ENCODE measurements at regions not wholly inside any gene's neighbourhood (a gene's known extent, or its start where the extent isn't known, plus 50 kb on each side); places are given as distances from the start of the nearest gene placed in this dataset.

DNA sequence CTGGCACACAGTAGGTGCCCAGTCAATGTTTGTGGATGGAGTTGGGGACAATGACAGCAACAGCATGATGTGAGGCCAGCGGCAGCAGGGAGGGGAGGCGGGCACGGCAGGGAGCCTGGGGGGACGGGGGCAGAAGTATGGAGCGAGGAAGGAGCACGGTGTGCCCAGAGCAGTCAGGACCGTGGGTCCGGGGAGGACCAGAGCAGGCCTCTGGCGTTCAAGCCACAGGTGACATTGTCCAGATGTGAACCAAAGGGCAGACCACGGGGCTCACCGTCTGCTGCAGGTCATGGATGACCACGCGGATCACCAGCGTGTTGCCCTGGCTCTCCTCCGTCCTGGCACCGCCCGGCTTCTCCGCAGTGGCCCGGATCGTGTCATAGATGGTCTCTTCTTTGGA lies 105.5 kb downstream of the SHANK2 start:
- CTCF ChIA-PET, result no interaction called here
- H4K20me1 ChIP-seq (ENCODE audit: low read length), result no peaks in the 10 kb centered on the region
- no TSS peak for BruUV-seq (replicated peaks)

DNA sequence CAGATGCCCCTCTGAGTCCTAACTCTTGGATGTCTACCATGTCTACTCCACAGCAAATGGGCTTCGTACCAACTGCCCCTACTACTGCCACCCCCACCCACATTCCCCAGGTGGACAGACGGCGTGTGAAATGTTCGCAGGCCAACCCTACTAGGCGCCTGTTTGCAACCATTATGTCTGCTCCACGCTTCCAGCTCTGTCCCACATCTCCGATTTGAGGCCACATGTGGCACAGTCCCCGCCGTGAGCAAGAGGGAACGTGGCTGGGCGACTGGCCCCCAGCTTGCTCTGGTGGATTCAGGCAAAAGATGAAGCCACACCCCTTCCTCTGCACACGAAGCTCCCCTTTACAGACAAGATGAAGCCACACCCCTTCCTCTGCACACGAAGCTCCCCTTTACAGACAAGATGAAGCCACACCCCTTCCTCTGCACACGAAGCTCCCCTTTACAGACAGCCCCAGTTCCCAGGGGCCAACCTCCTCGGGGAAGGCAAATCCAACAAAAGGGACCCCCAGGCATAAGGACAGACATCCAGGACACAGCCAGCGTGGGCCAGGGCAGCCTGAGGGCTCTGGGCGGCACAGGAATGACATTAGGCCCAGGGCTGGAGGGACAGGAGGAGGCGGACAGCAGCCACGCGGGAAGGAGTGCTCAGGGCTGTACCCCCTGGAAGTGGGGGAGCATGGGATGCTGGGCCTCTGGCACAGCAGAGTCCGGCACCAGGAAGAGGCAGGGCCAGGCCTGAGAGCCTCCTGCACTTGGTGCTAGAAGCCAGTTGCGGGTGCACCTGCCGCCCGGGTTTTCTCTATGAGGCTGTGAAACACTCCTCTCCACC lies 106.2 kb downstream of the SHANK2 start:
- Histone ChIP-seq H3F3A (ENCODE audit: low read length, unreplicated experiment) (no peaks in the 10 kb centered on the region), H3K79me2 (ENCODE audit: low read length) (no peaks in the 10 kb centered on the region), H3K27me3 (ENCODE audit: low read length) (no peaks in the 10 kb centered on the region), H4K20me1 (ENCODE audit: low read length) (no peaks in the 10 kb centered on the region), H3K9me2 (replicated peaks; ENCODE audit: low read length) (no peaks in the 10 kb centered on the region), H3K4me2 (ENCODE audit: low read length) (no peak overlapping the region), H3K9me3 (ENCODE audit: low read length) (no peaks in the 10 kb centered on the region), H3K9ac (ENCODE audit: low read length) (no peak overlapping the region), H3K4me3 (ENCODE audit: low read length) (no peak overlapping the region), H2AFZ (ENCODE audit: low read length) (no peak overlapping the region), H3K4me1 (ENCODE audit: insufficient read depth, low read length) (no peaks in the 10 kb centered on the region), H3K27ac (ENCODE audit: low read length) (no peak overlapping the region), H3K36me3 (ENCODE audit: low read depth, low read length) (no peaks in the 10 kb centered on the region)
- ChIA-PET CTCF (no interaction called here), POLR2A (ENCODE audit: unreplicated experiment) (no interaction called here)
- DNase-seq, result no peak
- BruUV-seq (replicated peaks), result no TSS peak
- ATAC-seq, result no peak
- TF ChIP-seq, protein P1, sequence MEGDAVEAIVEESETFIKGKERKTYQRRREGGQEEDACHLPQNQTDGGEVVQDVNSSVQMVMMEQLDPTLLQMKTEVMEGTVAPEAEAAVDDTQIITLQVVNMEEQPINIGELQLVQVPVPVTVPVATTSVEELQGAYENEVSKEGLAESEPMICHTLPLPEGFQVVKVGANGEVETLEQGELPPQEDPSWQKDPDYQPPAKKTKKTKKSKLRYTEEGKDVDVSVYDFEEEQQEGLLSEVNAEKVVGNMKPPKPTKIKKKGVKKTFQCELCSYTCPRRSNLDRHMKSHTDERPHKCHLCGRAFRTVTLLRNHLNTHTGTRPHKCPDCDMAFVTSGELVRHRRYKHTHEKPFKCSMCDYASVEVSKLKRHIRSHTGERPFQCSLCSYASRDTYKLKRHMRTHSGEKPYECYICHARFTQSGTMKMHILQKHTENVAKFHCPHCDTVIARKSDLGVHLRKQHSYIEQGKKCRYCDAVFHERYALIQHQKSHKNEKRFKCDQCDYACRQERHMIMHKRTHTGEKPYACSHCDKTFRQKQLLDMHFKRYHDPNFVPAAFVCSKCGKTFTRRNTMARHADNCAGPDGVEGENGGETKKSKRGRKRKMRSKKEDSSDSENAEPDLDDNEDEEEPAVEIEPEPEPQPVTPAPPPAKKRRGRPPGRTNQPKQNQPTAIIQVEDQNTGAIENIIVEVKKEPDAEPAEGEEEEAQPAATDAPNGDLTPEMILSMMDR (conservative IDR thresholded peaks at IDR 0.05; ENCODE audit: low read depth, low read length), result no peak
- TF ChIP-seq EZH2 (IDR thresholded peaks at IDR 0.05; ENCODE audit: low read length, unreplicated experiment) (no peak), EZH2phosphoT487 (IDR thresholded peaks at IDR 0.05; ENCODE audit: borderline replicate concordance, low read length) (no peak)
- intact Hi-C loops (cut with micrococcal nuclease), result no loop called here

More for the DNA sequence above, 105.5 kb downstream of the SHANK2 start:
- Histone ChIP-seq H3K27ac (ENCODE audit: low read length) (no peak overlapping the region), H3K4me2 (ENCODE audit: low read length) (no peak overlapping the region), H3K79me2 (ENCODE audit: low read length) (no peaks in the 10 kb centered on the region), H3K9me2 (replicated peaks; ENCODE audit: low read length) (no peaks in the 10 kb centered on the region), H3K9ac (ENCODE audit: low read length) (no peak overlapping the region), H3K4me1 (ENCODE audit: insufficient read depth, low read length) (no peaks in the 10 kb centered on the region), H3K4me3 (ENCODE audit: low read length) (no peak overlapping the region), H2AFZ (ENCODE audit: low read length) (no peak overlapping the region), H3F3A (ENCODE audit: low read length, unreplicated experiment) (no peaks in the 10 kb centered on the region), H3K9me3 (ENCODE audit: low read length) (no peaks in the 10 kb centered on the region), H3K36me3 (ENCODE audit: low read depth, low read length) (no peaks in the 10 kb centered on the region), H3K27me3 (ENCODE audit: low read length) (no peaks in the 10 kb centered on the region)
- TF ChIP-seq EZH2phosphoT487 (IDR thresholded peaks at IDR 0.05; ENCODE audit: borderline replicate concordance, low read length) (no peak), EZH2 (IDR thresholded peaks at IDR 0.05; ENCODE audit: low read length, unreplicated experiment) (no peak)
- TF ChIP-seq, protein P1 (conservative IDR thresholded peaks at IDR 0.05; ENCODE audit: low read depth, low read length), result no peak
- ATAC-seq (no peak), DNase-seq (no peak)
- POLR2A ChIA-PET (ENCODE audit: unreplicated experiment), result no interaction called here
- intact Hi-C loops (cut with micrococcal nuclease), result no loop called here

DNA sequence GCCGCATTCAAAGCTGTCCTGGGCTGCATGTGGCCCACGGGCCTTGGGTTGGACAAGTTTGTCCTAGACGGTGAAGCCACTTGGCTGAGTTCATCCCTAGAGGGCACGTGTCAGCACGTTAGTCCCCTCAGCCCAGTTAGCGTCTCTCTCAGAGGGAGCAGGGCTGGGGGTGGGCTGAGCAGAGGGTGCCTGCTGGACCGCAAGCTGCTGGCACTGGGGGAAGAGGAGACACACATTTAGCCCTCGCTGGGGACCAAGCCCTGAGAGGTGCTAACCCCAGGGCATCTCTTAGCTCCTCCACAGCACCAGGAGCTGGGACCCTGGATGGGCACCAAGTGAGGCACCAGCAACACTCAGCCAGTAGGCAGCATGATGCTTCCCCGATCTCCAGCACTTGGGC lies 107.0 kb downstream of the SHANK2 start:
- H3K9me3 ChIP-seq (ENCODE audit: low read length), result no peaks in the 10 kb centered on the region
- no peaks in the 10 kb centered on the region for H4K20me1 ChIP-seq (ENCODE audit: low read length)
- POLR2A ChIA-PET (ENCODE audit: unreplicated experiment), result no interaction called here
- H3K9me2 ChIP-seq (replicated peaks; ENCODE audit: low read length), result no peaks in the 10 kb centered on the region
- ATAC-seq (no peak), DNase-seq (no peak)
- no peak overlapping the region for H3K4me2 ChIP-seq (ENCODE audit: low read length)
- TF ChIP-seq, protein P1 (conservative IDR thresholded peaks at IDR 0.05; ENCODE audit: low read depth, low read length), result no peak
- no peak for TF ChIP-seq EZH2 (IDR thresholded peaks at IDR 0.05; ENCODE audit: low read length, unreplicated experiment)
- no peaks in the 10 kb centered on the region for H3K36me3 ChIP-seq (ENCODE audit: low read depth, low read length)
- no peak overlapping the region for H3K4me3 ChIP-seq (ENCODE audit: low read length)
- intact Hi-C loops (cut with micrococcal nuclease), result no loop called here
- H2AFZ ChIP-seq (ENCODE audit: low read length), result no peak overlapping the region
- H3F3A ChIP-seq (ENCODE audit: low read length, unreplicated experiment), result no peaks in the 10 kb centered on the region
- BruUV-seq (replicated peaks), result no TSS peak
- H3K79me2 ChIP-seq (ENCODE audit: low read length), result no peaks in the 10 kb centered on the region
- CTCF ChIA-PET, result no interaction called here
- no peak overlapping the region for H3K9ac ChIP-seq (ENCODE audit: low read length)
- H3K27ac ChIP-seq (ENCODE audit: low read length), result no peak overlapping the region
- H3K27me3 ChIP-seq (ENCODE audit: low read length), result no peaks in the 10 kb centered on the region
- H3K4me1 ChIP-seq (ENCODE audit: insufficient read depth, low read length), result no peaks in the 10 kb centered on the region
